CD4-positive, CD25-positive, alpha-beta regulatory T cell (primary cell): ENCODE measurements at regions not wholly inside any gene's neighbourhood (a gene's known extent, or its start where the extent isn't known, plus 50 kb on each side); places are given as distances from the start of the nearest gene placed in this dataset.

Experiments used
- ATAC-seq, 2 donors: fragments of 150-1000 bp; cut with Tn5 transposase; one replicate each; pipeline ENCODE4 v1.10.0; 2021; ENCODE audit warnings: low read depth in 2 of 2, moderate number of reproducible peaks in 2 of 2, moderate library complexity in 1 of 2
- DNase-seq, 3 donors: peaks; one replicate each; pipeline versions ENCODE4 v3.0.0 to v3.0.0-alpha.2; 2012 to 2022; ENCODE audit warnings: mixed read lengths in 1 of 3
- H3K27ac ChIP-seq: one replicate; pipeline ENCODE4 v1.7.0; 2013; ENCODE audit warnings: mild to moderate bottlenecking, low read length; ENCODE audit not compliant: insufficient read depth, poor library complexity, severe bottlenecking
- H3K27me3 ChIP-seq: one replicate; pipeline ENCODE4 v1.7.0; 2013; ENCODE audit warnings: low read length; ENCODE audit not compliant: control insufficient read depth, insufficient read depth
- H3K36me3 ChIP-seq: one replicate; pipeline ENCODE4 v1.7.0; 2013; ENCODE audit warnings: mild to moderate bottlenecking, low read length, moderate library complexity; ENCODE audit not compliant: control insufficient read depth, insufficient read depth
- H3K4me1 ChIP-seq: 2 replicates; pipeline ENCODE4 v1.7.0; 2013; ENCODE audit warnings: mild to moderate bottlenecking, low read length; ENCODE audit not compliant: insufficient read depth, control insufficient read depth, poor library complexity, severe bottlenecking
- H3K4me3 ChIP-seq: one replicate; pipeline ENCODE4 v1.7.0; 2013; ENCODE audit warnings: low read depth, mild to moderate bottlenecking, low read length, moderate library complexity
- H3K9me3 ChIP-seq, 2 experiments: 1 replicate in 1 of 2; 2 replicates in 1 of 2; pipeline ENCODE4 v1.7.0; 2013; ENCODE audit warnings: low read length in 2 of 2, mild to moderate bottlenecking in 1 of 2, moderate library complexity in 1 of 2; ENCODE audit not compliant: control insufficient read depth in 2 of 2
- H3K27ac Mint-ChIP-seq, 3 donors: one replicate each; pipeline ENCODE4 v1.8.0; 2020 to 2022; ENCODE audit warnings: mild to moderate bottlenecking in 3 of 3, mixed read lengths in 3 of 3, moderate library complexity in 2 of 3
- H3K27me3 Mint-ChIP-seq: one replicate; pipeline ENCODE4 v1.8.0; 2022; ENCODE audit warnings: mild to moderate bottlenecking, mixed read lengths
- H3K36me3 Mint-ChIP-seq: one replicate; pipeline ENCODE4 v1.8.0; 2020; ENCODE audit warnings: mixed read lengths
- H3K4me1 Mint-ChIP-seq, 4 donors: one replicate each; pipeline ENCODE4 v1.8.0; 2020 to 2022; ENCODE audit warnings: mixed read lengths in 4 of 4, mild to moderate bottlenecking in 1 of 4
- H3K4me3 Mint-ChIP-seq, 4 donors: one replicate each; pipeline ENCODE4 v1.8.0; 2020 to 2022; ENCODE audit warnings: mild to moderate bottlenecking in 4 of 4, mixed read lengths in 4 of 4, moderate library complexity in 3 of 4
- H3K9me3 Mint-ChIP-seq, 7 donors: one replicate each; pipeline ENCODE4 v1.8.0; 2020 to 2022; ENCODE audit warnings: mixed read lengths in 7 of 7, mild to moderate bottlenecking in 3 of 7, moderate library complexity in 2 of 7

- Mint-ChIP-seq H3K36me3 (no peaks in the 10 kb centered on the region), H3K27ac (no peak overlapping the region), H3K4me3 (no peak overlapping the region), H3K9me3 (peaks cover 0 to 2% (median 0%) of the 10 kb centered on the region in 7 donors), H3K4me1 (peaks cover 0 to 22% (median 11%) of the 10 kb centered on the region in 4 donors), H3K27me3 (peaks cover 22% of the 10 kb centered on the region)
- no peak overlapping the region for H3K27ac ChIP-seq
- ATAC-seq (no peak), DNase-seq (no peak)
- peaks cover 8% of the 10 kb centered on the region for H3K4me1 ChIP-seq
- H3K4me3 ChIP-seq: no peak overlapping the region
- peaks cover 4% of the 10 kb centered on the region for H3K27me3 ChIP-seq
- no peaks in the 10 kb centered on the region for H3K36me3 ChIP-seq
- H3K9me3 ChIP-seq: no peaks in the 10 kb centered on the region
These were observed 136.8 kb upstream of the RPS6KA2 start for GRCh38 chr6:166763606-166764472.

- no peak overlapping the region for H3K27ac Mint-ChIP-seq
- peaks cover 0 to 2% (median 0%) of the 10 kb centered on the region in 7 donors for H3K9me3 Mint-ChIP-seq
- H3K36me3 ChIP-seq: no peaks in the 10 kb centered on the region
- H3K4me1 Mint-ChIP-seq: peaks cover 0 to 40% (median 15%) of the 10 kb centered on the region in 4 donors
- H3K36me3 Mint-ChIP-seq: no peaks in the 10 kb centered on the region
- DNase-seq (no peak), ATAC-seq (no peak)
- H3K27ac ChIP-seq: no peak overlapping the region
- peaks cover 13% of the 10 kb centered on the region for H3K4me1 ChIP-seq
- no peak overlapping the region for H3K4me3 Mint-ChIP-seq
- no peaks in the 10 kb centered on the region for H3K9me3 ChIP-seq
- peaks cover 6% of the 10 kb centered on the region for H3K27me3 ChIP-seq
- no peak overlapping the region for H3K4me3 ChIP-seq
- peaks cover 36% of the 10 kb centered on the region for H3K27me3 Mint-ChIP-seq
These were observed 134.8 kb upstream of the RPS6KA2 start for GRCh38 chr6:166761801-166762200.

- Histone ChIP-seq H3K4me1 (peaks cover 13% of the 10 kb centered on the region), H3K4me3 (peak overlapping the region; percentile 34), H3K27me3 (peaks cover 6% of the 10 kb centered on the region), H3K27ac (no peak overlapping the region), H3K9me3 (no peaks in the 10 kb centered on the region), H3K36me3 (no peaks in the 10 kb centered on the region)
- no peaks in the 10 kb centered on the region for H3K36me3 Mint-ChIP-seq
- peak overlapping the region in 1 of 3 donors; percentile 62 for H3K27ac Mint-ChIP-seq
- peak overlapping the region in 1 of 4 donors; percentile 65 for H3K4me3 Mint-ChIP-seq
- H3K9me3 Mint-ChIP-seq: peaks cover 0 to 2% (median 0%) of the 10 kb centered on the region in 7 donors
- DNase-seq (peak in 2 of 3 donors; percentile 26 to 66), ATAC-seq (peak; percentile 54 to 75)
- H3K4me1 Mint-ChIP-seq: peaks cover 0 to 40% (median 15%) of the 10 kb centered on the region in 4 donors
- H3K27me3 Mint-ChIP-seq: peaks cover 36% of the 10 kb centered on the region
These were observed 133.2 kb upstream of the RPS6KA2 start for GRCh38 chr6:166760288-166760687.

- DNase-seq (no peak), ATAC-seq (no peak)
- Mint-ChIP-seq H3K4me1 (peaks cover 0 to 40% (median 15%) of the 10 kb centered on the region in 4 donors), H3K9me3 (no peaks in the 10 kb centered on the region), H3K36me3 (no peaks in the 10 kb centered on the region), H3K27me3 (peaks cover 43% of the 10 kb centered on the region), H3K27ac (peak overlapping the region in 1 of 3 donors; percentile 65), H3K4me3 (peak overlapping the region in 1 of 4 donors; percentile 34)
- Histone ChIP-seq H3K27ac (no peak overlapping the region), H3K9me3 (no peaks in the 10 kb centered on the region), H3K27me3 (peaks cover 6% of the 10 kb centered on the region), H3K4me1 (peaks cover 13% of the 10 kb centered on the region), H3K36me3 (no peaks in the 10 kb centered on the region), H3K4me3 (no peak overlapping the region)
These were observed 131.2 kb upstream of the RPS6KA2 start for GRCh38 chr6:166758136-166758704.

- H3K4me3 Mint-ChIP-seq: peak overlapping the region in 3 of 4 donors; percentile 34 to 82 (median 73)
- no peaks in the 10 kb centered on the region for H3K36me3 ChIP-seq
- H3K4me1 Mint-ChIP-seq: peaks cover 0 to 38% (median 15%) of the 10 kb centered on the region in 4 donors
- peak overlapping the region in 1 of 3 donors; percentile 65 for H3K27ac Mint-ChIP-seq
- H3K9me3 ChIP-seq: no peaks in the 10 kb centered on the region
- ATAC-seq: no peak
- H3K27me3 Mint-ChIP-seq: peaks cover 43% of the 10 kb centered on the region
- no peaks in the 10 kb centered on the region for H3K9me3 Mint-ChIP-seq
- H3K36me3 Mint-ChIP-seq: no peaks in the 10 kb centered on the region
- no peak for DNase-seq
- peaks cover 6% of the 10 kb centered on the region for H3K27me3 ChIP-seq
- peaks cover 13% of the 10 kb centered on the region for H3K4me1 ChIP-seq
- no peak overlapping the region for H3K4me3 ChIP-seq
- no peak overlapping the region for H3K27ac ChIP-seq
These were observed 130.4 kb upstream of the RPS6KA2 start for GRCh38 chr6:166757232-166758135.

GRCh38 chr6:166754218-166755030 lies 127.4 kb upstream of the RPS6KA2 start:
- Histone ChIP-seq H3K36me3 (no peaks in the 10 kb centered on the region), H3K4me1 (peaks cover 5% of the 10 kb centered on the region), H3K27me3 (peaks cover 5% of the 10 kb centered on the region), H3K27ac (no peak overlapping the region), H3K4me3 (no peak overlapping the region), H3K9me3 (no peaks in the 10 kb centered on the region)
- H3K4me1 Mint-ChIP-seq: peaks cover 0 to 26% (median 4%) of the 10 kb centered on the region in 4 donors
- H3K9me3 Mint-ChIP-seq: no peaks in the 10 kb centered on the region
- peaks cover 25% of the 10 kb centered on the region for H3K27me3 Mint-ChIP-seq
- DNase-seq: no peak
- ATAC-seq: no peak
- no peak overlapping the region for H3K4me3 Mint-ChIP-seq
- peaks cover 3% of the 10 kb centered on the region for H3K36me3 Mint-ChIP-seq
- H3K27ac Mint-ChIP-seq: peak overlapping the region in 1 of 3 donors; percentile 3
